ENCODE measurements at regions not wholly inside any gene's neighbourhood (a gene's known extent, or its start where the extent isn't known, plus 50 kb on each side); places are given as distances from the start of the nearest gene placed in this dataset.

DNA sequence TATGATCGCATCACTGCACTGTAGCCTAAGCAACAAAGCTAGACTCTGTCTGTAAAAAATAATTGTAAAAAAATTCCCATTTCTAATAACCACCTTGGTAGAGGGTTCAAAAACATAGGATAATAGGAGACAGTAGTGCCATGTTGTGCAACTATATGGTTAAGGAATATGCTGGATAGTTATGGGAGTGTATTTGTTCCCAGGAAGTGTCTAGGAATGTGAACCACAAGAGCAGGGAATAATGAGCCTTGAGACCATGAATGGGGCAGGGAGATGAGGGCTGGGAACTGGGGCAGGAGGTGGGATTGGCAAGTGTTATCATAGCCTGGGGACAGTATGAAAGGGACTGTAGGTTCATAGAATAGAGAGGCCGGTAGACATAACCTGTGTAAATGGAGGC, 50.4 kb downstream of the RUSC2 start:
- peak; percentile 2 for DNase-seq (ENCODE audit: low spot score)

DNA sequence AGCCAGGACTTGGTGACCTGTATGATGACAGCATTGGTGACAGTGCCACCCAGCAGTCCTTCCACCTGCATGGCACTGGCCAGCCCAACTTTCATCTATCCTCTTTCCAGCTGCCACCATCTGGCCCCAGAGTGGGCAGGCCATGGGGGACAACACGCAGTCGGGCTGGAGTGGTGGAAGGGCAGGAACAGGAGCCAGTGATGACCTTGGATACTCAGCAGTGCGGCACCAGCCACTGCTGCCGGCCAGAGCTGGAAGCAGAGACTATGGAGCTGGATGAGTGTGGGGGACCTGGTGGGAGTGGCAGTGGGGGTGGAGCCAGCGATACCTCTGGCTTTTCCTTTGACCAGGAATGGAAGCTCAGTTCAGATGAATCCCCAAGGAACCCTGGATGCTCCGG, 56.9 kb downstream of the RUSC2 start:
- no peak for DNase-seq (ENCODE audit: low spot score)

DNA sequence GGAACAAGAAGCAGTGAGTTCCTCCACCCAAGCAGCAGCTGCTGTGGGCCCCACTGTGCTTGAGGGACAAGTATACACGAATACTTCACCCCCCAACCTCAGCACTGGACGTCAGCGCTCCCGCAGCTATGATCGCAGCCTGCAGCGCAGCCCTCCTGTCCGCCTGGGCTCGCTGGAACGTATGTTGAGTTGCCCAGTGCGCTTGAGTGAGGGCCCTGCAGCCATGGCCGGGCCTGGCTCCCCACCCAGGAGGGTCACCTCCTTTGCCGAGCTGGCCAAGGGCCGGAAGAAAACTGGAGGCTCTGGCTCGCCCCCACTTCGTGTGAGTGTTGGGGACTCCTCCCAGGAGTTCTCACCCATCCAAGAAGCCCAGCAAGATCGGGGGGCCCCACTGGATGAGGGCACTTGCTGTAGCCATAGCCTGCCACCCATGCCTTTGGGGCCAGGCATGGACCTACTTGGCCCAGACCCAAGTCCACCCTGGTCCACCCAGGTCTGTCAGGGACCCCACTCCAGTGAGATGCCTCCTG, 57.1 kb upstream of the TESK1 start:
- DNase-seq (ENCODE audit: low spot score): no peak

DNA sequence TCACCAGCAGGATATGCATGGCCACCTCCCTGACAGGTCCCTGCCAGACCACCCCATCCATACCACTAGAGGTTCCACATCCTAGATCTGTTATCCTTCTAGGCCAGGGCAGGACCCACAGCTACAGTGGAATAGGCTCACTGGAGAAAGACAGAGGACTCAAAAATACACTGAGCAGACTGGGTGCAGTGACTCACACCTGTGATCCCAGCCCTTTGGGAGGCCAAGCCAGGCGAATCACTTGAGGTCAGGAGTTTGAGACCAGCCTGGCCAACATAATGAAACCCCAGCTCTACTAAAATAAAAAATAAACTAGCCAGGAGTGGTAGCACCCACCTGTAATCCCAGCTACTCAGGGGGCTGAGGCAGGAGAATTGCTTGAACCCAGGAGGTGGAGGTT, 56.5 kb upstream of the TESK1 start:
- DNase-seq (ENCODE audit: low spot score): no peak

DNA sequence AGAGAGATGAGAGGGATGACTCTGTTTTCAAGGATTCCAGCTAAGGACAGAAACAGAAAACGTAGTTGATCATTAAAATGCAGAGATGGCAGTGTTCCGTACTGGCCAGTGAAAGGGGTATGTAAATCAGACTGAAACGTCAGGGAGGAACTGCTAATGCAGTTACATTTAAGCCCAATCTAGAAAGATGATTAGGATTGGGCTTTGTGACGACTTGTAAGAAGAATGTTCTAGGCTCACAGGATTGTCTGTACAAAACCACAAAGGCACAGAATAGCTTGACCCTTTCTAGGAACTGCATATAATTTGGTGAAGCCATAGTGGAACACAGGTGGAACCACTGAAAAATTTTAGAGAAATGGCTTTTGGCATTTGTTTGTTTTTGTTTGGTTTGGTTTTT, 55.6 kb upstream of the TESK1 start:
- DNase-seq (ENCODE audit: low spot score): no peak

DNA sequence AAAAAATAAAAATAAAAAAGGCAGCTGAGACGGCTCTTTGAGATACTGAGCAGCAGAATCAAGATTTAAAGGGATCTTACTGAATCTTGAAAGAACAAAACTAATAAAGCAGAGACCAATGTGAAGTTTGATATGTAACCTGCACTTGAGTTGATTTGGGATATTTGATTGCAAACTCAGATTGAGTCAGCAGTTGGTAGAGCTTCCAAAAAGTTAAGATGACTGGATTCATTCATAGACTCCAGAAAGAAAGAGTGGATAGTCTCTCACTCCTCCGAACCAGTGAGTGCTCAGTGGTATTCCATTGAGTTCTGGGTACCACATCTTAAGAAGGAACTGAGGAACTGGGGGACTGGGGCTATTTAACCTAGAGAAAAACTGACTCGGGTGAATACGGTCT, 52.7 kb upstream of the TESK1 start:
- no peak for DNase-seq (ENCODE audit: low spot score)

DNA sequence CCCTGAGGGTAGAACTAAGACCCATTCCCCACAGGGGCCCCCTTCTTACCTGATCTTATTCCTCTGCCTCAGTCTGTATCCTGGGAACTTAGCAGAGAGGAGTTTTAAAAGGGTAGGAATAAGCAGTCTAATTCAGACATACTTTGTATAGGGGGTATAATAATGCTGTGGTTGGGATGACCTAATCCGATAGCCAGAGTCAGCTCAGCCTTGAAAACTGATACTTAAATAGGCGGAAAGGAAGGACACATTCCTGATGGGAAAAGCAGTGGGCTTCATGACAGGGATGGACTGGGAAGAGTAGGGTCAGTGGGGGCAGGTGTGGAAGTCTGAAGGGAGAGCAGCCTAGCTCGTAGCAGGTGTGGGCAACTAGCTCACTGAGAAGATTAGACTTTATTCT, 52.2 kb upstream of the TESK1 start:
- no peak for DNase-seq (ENCODE audit: low spot score)

DNA sequence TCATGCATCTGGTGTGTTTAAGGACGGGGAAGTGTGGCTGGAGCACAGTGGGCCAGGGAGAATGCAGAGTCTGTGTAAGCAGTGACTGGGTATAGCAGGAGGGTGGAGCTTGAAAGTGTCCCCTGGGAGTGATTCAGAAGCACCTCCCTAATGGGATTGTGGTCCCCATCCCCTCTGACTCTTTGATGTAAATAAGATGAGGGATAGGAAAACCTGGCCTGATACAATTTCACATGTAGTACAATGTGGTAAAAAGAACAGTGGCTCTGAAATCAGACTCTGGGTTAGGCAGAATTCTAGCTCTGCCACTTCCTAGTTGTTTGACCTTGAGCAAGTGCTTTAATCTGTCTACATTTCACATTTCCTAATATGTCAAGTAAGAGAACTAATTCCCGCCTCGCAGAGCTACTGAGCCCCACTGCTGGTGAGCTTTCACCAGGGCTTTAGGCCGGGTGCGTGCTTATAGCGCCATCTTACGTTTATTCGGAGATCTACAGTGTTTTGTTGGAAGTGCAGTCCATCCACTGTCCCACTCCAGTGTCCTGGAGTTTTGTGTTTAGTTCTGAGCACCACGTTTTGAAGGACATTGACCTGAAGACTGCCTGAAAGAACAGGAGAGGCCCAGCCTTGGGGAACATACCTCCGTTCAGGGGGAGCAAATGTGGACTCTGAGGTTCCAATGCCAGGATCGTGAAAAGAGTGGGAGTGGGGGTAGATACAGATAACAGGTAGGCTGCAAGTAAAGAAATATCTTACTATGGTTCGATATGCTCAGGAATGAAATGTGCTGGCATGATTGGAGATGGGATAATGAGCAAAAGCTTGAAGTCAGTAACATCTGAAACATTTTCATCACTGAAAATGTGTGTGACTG, 51.2 kb upstream of the TESK1 start:
- DNase-seq (ENCODE audit: low spot score): peak; percentile 86

DNA sequence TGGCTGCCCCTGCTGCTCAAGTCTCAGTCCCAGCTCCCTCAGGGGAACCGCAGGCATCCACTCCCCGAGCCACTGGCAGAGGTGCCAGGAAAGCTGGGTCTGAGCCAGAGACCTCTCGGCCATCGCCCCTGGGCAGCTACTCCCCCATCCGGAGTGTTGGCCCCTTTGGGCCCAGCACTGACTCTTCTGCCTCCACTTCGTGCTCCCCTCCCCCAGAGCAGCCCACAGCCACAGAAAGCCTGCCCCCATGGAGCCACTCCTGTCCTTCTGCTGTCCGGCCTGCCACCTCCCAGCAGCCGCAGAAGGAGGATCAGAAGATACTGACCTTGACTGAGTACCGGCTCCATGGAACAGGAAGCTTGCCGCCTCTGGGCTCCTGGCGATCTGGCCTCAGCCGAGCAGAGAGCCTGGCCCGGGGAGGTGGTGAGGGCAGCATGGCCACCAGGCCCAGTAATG, 49.8 kb upstream of the TESK1 start:
- no peak for DNase-seq (ENCODE audit: low spot score)
